GM19023 (cell line): ENCODE measurements at regions not wholly inside any gene's neighbourhood (a gene's known extent, or its start where the extent isn't known, plus 50 kb on each side); places are given as distances from the start of the nearest gene placed in this dataset.
"Not testable (repeated sequence)": the region's sequence is repeated elsewhere in the genome, so short reads cannot be mapped to it uniquely, and the experiment has no call there.

Source experiments
- ATAC-seq: cut with Tn5 transposase; IDR thresholded peaks from one replicate; pipeline ENCODE4 v1.9.1; 2021; ENCODE audit warnings: mild to moderate bottlenecking, moderate library complexity; ENCODE audit not compliant: unreplicated experiment

- ATAC-seq = no peak
Measured at GRCh38 chr2:8141780-8142179, 540.1 kb upstream of the ID2 start.

DNA sequence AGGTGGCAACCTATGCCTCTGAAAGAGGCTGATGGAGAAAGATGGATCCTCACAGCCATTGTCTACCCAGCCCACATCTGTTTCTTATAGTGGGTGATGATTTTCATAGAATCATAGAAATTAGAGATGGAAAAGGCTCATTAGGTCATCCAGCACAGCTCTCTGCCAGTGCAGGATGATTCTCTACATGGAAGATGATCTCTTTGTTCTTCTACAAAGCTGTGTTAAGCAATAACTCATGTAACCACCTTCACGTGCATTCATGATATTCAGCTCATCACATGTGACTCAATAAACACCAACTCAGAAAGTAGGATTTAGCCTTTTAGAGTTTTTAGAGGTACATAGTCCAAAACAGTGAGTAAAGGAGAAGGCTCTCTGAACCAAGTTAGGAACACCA lies 539.4 kb upstream of the ID2 start:
- no peak for ATAC-seq

DNA sequence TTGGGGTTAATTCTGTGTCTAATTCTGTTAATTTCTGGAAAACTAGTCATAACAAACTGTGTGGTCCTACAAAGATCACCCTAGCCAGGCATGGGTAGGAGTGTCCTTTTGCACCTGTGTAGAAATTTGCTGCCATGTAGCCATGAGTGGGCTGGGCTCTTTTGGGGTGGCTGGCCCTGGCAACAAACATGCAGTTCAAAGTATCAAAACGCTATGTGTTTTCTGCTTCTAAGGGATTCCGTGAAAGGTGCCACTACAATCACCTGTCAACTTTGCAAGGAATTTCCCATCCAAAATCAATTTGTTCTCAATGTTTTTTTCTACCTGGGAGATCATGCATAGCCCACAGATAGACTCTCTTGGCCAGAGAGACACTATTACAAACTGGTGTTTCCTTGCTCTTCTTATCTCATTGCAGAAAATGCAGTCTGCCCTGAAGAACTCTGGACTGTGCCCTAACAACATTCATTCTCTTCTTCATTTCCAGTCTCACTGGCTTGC lies 537.7 kb upstream of the ID2 start:
- no peak for ATAC-seq

GRCh38 chr2:8144785-8145184 lies 537.1 kb upstream of the ID2 start:
- no peak for ATAC-seq

GRCh38 chr2:8145375-8145774 lies 536.5 kb upstream of the ID2 start:
- ATAC-seq = not testable (repeated sequence)

- ATAC-seq = no peak
Measured at GRCh38 chr2:8146132-8147005, 535.5 kb upstream of the ID2 start.

DNA sequence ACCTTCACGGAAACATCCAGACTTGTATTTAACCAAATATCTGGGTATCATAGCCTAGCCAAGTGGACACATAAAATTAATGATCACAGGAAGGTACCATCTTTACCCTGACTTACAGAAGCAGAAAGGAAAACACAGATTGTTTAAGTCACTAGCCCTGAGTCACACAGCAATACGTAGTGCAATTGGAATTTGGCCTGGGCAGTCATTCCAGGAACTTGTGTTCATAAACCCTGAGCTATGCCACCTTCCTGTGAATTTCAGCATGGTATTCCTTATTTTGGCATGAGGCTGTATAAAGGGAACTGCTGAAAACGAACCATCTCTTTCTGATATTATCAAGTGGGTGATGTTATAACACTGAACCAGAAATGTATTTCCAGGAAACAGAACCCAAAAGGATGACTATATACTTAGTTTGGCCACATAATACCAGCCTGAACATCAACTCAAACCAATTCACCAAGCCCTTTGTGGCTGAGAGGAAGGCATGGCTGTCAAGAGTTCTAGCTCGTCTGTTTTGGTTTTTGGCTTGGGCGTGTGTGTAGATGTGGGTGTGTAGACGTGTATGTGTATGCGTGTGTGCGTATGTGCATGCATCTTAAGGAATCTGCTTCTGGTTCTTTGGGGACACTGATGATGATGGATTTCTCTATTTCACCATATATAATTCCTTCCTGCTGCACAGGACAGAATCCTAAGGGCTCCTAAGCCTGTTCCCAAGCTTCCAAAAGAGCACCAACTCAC lies 533.4 kb upstream of the ID2 start:
- no peak for ATAC-seq

DNA sequence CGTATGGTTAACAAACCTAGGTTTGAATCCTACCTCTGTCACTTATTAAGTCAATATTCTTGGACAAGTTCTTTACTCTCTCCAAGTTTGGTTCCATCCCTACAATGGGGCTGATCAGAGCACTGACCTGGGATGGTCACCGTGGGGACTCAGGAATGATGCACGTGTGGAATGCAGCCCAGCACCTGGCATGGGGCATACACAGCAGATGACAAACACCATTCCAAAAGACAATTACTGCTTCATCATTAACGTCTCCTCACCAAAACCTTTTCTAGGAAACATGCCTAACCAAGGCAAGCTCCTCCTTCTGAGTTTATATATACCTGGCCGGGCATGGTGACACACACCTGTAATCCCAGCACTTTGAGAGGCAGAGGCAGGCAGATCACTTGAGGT lies 532.9 kb upstream of the ID2 start:
- no peak for ATAC-seq

DNA sequence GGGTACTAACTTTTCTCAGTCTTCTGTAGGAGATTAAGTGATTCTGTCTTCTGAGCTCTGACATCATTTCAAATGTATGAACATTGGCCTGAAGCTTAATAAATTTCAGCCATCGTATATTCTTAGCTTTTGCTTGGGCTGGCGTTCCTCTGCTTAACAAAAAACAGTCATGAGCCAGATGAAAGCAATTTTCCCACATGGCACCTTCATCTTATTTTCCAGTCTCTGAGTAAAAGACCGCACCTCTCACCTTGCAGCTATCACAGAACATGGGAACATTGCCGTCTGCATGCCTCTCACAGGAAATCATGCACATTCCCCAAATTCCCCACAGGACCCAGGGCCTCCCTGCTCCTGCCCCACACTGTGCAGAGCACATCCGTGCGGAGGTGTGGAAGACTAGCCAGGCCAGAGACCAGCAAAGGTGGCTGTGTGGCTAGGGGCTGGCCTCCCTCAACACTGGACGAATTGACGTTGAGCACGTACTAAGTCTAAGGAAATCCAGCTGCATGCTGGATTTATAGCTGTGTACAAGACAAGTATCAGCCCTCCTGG lies 531.8 kb upstream of the ID2 start:
- ATAC-seq = no peak

GRCh38 chr2:8151888-8152287 lies 530.0 kb upstream of the ID2 start:
- no peak for ATAC-seq

- ATAC-seq = peak; percentile 98
Measured at GRCh38 chr2:8152392-8153257, 529.2 kb upstream of the ID2 start.

- ATAC-seq = peak; percentile 22
Measured at GRCh38 chr2:8153258-8153718, 528.6 kb upstream of the ID2 start.

DNA sequence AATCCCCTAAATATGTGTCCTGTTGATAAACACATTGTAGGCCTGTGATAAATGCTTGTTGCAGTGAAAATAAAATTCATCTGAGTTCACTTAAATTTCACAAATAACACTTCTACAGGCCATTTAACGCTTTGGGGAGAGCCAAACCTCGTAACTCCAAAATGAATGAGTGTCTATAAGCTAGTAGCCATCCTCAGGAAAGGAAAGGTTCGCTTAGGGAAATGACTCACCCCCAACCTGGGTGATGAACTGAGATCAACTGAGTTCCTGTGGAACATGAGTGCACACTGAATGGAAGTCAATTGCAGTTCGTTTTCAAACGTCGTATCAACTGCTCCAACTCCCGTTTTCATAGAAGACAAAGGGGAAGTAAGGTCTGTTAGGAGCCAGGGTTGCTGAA lies 527.6 kb upstream of the ID2 start:
- ATAC-seq = no peak

- no peak for ATAC-seq
Measured at GRCh38 chr2:8154936-8155335, 526.9 kb upstream of the ID2 start.

- ATAC-seq = no peak
Measured at GRCh38 chr2:8157621-8158430, 524.0 kb upstream of the ID2 start.

GRCh38 chr2:8158711-8159110 lies 523.1 kb upstream of the ID2 start:
- no peak for ATAC-seq

GRCh38 chr2:8159211-8159965 lies 522.5 kb upstream of the ID2 start:
- no peak for ATAC-seq

DNA sequence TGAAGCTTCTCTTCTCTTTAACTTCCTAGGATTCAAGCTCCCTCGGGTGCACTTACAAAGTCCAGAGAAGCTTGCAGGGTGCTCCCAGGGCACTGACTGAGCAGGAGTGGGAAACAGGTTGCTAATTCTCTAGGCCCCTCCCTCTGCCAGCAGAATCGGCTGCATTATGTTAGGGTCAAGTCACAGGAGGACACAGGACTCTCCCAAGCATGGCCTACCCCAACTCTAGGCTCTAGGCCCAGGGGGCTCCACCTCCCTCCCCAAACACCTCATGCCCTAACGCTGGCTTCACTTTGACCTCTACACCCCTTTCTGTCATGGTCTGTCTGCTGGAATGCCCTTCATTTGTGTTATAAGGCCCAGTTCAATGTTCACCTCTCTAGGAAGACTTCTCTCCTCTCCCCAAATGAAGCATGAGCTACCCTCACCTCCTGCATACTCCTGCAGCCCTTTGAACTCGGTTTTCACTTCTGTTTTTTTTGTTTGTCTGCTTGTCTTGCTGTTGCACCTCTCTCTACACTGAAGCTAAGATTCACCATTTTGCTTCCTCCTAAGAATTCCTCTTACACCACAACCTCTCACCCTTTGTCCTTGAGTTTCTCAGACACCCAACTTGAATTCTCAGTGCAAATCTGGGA lies 521.8 kb upstream of the ID2 start:
- ATAC-seq = no peak

DNA sequence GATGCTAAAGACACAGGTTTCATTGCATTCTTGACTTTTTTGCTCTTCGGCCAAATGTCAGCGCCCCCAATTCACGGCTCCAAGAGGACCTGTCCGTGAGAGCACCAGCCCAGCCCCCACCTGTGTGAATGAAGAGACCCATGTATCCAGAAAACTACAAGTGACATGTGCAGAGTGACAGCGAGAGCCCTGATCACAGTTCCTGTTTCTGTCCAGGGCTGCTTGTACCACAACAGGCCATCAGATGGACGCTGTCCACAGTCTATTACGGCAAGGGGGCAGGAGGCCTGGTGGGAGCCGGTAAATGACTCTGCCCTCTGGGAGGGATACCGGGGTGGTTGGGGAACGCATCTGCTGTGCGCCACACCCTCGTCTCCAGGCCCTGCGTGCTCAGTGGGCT lies 520.9 kb upstream of the ID2 start:
- ATAC-seq = no peak
